PC-3 (cell line): ENCODE measurements at regions not wholly inside any gene's neighbourhood (a gene's known extent, or its start where the extent isn't known, plus 50 kb on each side); places are given as distances from the start of the nearest gene placed in this dataset.

Experiments used
- CTCF ChIP-seq: fragments of 300-600 bp; sonication (generic); conservative IDR thresholded peaks from 2 replicates; pipeline ENCODE4 v1.5.1; 2017; ENCODE audit warnings: antibody characterized with exemption, low read depth, mild to moderate bottlenecking, low read length
- EZH2 ChIP-seq: fragments of 300-600 bp; sonication (generic); IDR thresholded peaks from one replicate; pipeline ENCODE4 v1.6.1; 2017; ENCODE audit warnings: antibody characterized with exemption, mild to moderate bottlenecking, low read length; ENCODE audit not compliant: unreplicated experiment
- EZH2phosphoT487 ChIP-seq: fragments of 300-600 bp; sonication (generic); IDR thresholded peaks from 2 replicates; pipeline ENCODE4 v1.6.1; 2018; ENCODE audit warnings: mild to moderate bottlenecking, antibody characterized with exemption, low read length, borderline replicate concordance

DNA sequence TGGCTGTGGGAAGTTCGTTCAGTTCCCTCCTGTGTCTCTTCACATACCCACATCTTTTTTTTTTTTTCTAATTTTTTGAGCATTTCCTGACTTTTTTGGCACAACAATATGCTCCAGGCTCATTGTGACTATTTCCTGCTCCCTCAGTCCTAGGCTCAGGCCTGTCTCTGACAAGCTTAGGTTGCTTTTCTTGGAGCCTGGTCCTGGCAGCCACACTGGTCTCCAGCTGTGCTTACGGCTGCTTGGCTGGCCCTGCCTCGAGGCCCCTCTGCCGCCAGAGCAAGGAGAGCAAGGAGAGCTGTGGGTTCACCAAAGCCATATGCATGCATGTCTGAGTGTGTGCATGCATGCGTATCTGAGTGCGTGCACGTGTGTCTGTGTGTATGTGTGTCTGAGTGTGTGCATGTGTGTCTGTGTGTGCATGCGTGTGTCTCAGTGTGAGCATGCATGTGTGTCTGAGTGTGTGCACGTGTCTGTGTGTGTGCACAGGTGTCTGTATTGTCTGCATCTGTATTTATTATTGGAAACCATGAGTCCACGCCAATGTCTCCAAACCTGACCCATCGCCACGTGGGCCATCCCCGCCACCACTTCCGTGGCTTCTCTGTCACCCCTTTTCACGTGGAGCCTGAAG is 766.1 kb upstream of the SALL3 start:
- TF ChIP-seq CTCF: no peak
- TF ChIP-seq EZH2phosphoT487: no peak
- TF ChIP-seq EZH2: no peak
